ENCODE measurements at regions not wholly inside any gene's neighbourhood (a gene's known extent, or its start where the extent isn't known, plus 50 kb on each side); places are given as distances from the start of the nearest gene placed in this dataset.

DNA sequence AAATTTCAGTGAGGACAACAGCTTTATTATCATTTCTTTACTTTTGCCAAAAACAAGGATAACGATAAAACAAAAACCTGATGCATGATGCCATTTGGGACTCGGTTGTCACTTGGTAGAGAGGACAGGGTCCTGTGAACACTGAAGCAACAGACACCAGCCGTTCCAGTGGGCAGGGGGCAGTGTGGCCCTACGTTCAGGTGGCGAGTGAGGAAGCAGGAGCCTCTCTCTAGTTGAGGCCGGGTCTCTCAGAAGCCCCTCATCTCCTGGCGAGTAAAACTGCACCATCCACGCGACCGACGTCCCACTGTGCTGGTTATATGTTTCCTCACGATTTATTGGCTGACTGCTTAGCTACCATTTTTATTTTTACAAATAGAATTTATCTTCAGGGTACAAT is 231.6 kb downstream of the THBS2 start:
- ChIA-PET POLR2A (no interaction called here), CTCF (interaction anchor here (1.2 kb wide), 1 partner anchor 22 kb away, joined by 3 read pairs; no protein-coding TSS in a partner anchor)
- TF ChIP-seq, protein P1, sequence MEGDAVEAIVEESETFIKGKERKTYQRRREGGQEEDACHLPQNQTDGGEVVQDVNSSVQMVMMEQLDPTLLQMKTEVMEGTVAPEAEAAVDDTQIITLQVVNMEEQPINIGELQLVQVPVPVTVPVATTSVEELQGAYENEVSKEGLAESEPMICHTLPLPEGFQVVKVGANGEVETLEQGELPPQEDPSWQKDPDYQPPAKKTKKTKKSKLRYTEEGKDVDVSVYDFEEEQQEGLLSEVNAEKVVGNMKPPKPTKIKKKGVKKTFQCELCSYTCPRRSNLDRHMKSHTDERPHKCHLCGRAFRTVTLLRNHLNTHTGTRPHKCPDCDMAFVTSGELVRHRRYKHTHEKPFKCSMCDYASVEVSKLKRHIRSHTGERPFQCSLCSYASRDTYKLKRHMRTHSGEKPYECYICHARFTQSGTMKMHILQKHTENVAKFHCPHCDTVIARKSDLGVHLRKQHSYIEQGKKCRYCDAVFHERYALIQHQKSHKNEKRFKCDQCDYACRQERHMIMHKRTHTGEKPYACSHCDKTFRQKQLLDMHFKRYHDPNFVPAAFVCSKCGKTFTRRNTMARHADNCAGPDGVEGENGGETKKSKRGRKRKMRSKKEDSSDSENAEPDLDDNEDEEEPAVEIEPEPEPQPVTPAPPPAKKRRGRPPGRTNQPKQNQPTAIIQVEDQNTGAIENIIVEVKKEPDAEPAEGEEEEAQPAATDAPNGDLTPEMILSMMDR (IDR thresholded peaks at IDR 0.05; ENCODE audit: insufficient read depth, low read length, missing control alignments): no peak
- DNase-seq (ENCODE audit: low read depth, low spot score): no peak
- H3K4me3 ChIP-seq (ENCODE audit: low read depth, low read length): no peak overlapping the region

DNA sequence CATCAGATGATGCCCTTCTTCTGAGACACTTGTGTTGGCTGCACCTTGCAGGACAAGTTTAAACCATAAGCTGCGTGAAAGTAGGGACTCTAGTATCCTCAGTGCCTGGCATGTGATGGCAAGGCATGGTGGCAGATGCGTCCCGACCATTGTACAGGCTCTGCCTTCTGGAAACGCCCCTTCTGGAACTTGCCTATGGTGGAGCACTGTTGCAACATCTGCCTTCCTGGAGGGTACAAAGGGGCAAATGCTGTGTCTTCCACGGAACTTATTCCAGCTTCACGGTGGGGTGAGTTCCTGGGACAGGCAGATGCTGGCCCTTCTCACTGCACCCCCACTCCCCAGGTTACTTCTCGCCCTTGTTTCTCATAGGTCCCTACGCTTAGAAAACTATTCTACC is 232.8 kb downstream of the THBS2 start:
- H3K4me3 ChIP-seq (ENCODE audit: low read depth, low read length): no peak overlapping the region
- POLR2A ChIA-PET: no interaction called here
- DNase-seq (ENCODE audit: low read depth, low spot score): no peak
- CTCF ChIA-PET: interaction anchor here (1.2 to 1.4 kb wide), 2 partner anchors 13 to 23 kb away, joined by 3 read pairs; no protein-coding TSS in a partner anchor
- TF ChIP-seq, protein P1 (IDR thresholded peaks at IDR 0.05; ENCODE audit: insufficient read depth, low read length, missing control alignments): no peak

DNA sequence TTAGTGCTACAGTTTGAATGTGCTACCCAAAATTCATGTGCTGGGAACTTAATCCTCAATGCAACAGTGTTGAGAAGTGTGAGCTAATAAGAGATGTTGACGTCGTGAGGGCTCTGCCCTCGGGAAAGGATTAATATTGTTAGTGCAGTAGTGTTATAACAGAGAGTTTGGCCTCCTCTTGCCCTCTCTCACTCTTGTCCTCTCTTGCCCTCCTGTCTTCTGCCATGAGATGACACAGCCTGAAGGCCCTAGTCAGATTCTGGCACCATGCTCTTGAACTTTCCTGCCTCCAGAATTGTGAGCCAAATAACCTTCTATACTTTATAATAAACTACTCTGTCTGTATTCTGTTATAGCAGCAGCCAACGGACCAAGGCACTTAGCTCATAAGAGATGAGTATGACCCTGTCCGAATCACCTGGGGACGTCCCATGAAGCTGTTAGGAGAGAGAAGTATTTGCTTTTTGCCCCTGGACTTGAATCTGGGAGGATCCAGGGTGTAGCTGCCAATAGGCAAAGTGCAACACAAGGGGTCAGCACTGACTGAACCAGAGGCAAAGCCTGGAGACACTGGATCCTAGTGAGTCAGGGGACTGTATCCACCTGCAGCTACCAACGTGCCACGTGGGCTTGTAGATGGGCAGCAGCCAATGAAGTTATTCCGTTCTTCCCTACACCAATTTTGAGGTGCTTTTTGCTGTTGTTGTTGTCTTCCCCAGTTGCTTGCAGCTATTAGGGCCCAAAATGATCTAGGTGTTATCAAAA is 233.7 kb downstream of the THBS2 start:
- H3K4me3 ChIP-seq (ENCODE audit: low read depth, low read length): no peak overlapping the region
- TF ChIP-seq, protein P1 (IDR thresholded peaks at IDR 0.05; ENCODE audit: insufficient read depth, low read length, missing control alignments): peak; percentile 6
- ChIA-PET CTCF (interaction anchor here (1.4 kb wide), 1 partner anchor 14 kb away, joined by 3 read pairs; no protein-coding TSS in a partner anchor), POLR2A (no interaction called here)
- DNase-seq (ENCODE audit: low read depth, low spot score): no peak

DNA sequence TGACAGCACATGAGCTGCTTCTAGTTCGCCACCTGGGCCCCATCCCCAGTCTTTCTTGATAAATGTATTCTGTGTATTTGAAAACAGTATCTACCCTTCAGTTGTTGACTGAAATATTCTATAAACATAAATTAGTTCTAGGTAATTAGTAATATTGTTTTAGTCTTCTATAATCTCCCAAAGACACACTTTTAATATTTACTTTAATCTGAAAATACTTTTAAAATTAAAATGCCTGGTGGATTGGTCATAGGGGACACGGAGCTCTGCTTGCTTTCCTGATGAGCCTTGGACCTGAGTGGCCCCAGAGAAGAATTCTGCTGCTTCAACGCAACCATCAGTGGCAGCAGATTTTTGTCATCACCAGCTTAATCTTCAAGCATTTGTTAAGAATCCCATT is 234.5 kb downstream of the THBS2 start:
- DNase-seq (ENCODE audit: low read depth, low spot score): no peak
- POLR2A ChIA-PET: no interaction called here
- no peak overlapping the region for H3K4me3 ChIP-seq (ENCODE audit: low read depth, low read length)
- CTCF ChIA-PET: no interaction called here
- TF ChIP-seq, protein P1 (IDR thresholded peaks at IDR 0.05; ENCODE audit: insufficient read depth, low read length, missing control alignments): no peak

DNA sequence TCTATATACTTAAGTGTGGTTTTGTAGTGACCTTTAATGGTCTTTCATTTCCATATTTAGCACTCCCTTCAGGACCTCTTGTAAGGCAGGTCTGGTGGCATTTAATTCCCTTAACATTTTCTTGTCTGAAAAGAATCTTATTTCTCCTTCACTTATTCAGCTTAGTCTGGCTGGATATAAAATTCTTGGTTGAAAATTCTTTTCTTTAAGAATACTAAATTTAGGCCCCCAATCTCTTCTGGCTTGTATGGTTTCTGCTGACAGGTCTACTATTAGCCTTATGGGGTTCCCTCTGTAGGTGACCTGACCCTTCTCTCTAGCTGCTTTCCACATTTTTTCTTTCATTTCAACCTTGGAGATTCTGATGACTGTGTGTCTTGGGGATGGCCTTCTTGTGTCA is 236.9 kb downstream of the THBS2 start:
- DNase-seq (ENCODE audit: low read depth, low spot score): no peak
- ChIA-PET POLR2A (no interaction called here), CTCF (interaction anchor here (1.0 kb wide), 1 partner anchor 27 kb away, joined by 3 read pairs; no protein-coding TSS in a partner anchor)
- TF ChIP-seq, protein P1 (IDR thresholded peaks at IDR 0.05; ENCODE audit: insufficient read depth, low read length, missing control alignments): no peak
- H3K4me3 ChIP-seq (ENCODE audit: low read depth, low read length): no peak overlapping the region

DNA sequence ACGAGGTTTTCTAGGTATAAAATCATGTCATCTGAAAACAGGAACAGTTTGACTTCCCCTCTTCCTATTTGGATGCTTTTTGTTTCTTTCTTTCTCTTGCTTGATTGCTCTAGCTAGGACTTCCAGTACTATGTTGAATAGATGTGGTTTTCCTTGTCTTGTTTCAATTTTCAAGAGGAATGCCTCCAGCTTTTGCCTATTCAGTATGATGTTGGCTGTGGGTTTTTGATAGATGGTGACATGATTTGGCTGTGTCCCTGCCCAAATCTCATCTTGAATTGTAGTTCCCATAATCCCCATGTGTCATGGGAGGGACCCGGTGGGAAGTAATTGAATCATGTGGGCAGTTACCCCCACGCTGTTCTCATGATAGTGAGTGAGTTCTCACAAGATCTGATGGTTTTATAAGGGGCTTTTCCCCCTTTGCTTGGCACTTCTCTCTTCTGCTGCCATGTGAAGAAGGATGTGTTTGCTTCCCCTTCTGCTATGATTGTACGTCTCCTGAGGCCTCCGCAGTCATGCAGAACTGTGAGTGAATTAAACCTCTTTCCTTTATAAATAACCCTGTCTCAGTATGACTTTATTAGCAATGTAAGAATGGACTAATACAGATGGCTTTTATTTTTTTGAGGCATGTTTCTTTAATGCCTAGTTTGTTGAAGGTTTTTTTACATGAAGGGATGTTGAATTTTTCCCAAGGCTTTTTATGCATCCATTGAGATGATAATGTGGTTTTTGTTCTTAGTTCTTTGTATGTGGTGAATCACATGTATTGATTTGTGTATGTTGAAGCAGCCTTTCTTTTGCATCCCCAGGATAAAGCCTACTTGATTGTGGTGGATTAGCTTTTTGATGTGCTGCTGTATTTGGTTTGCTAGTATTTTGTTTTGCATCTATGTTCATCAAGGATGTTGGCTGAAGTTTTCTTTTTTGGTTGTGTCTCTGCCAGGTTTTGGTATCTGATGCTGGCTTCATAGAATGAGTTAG is 239.1 kb downstream of the THBS2 start:
- no peak for DNase-seq (ENCODE audit: low read depth, low spot score)
- CTCF ChIA-PET: no interaction called here
- TF ChIP-seq, protein P1 (IDR thresholded peaks at IDR 0.05; ENCODE audit: insufficient read depth, low read length, missing control alignments): no peak

More for the DNA sequence above, 239.1 kb downstream of the THBS2 start:
- POLR2A ChIA-PET: no interaction called here
- H3K4me3 ChIP-seq (ENCODE audit: low read depth, low read length): no peak overlapping the region

All from AG04449 (cell line).